Trophoblast cell (in vitro differentiated cells and primary cell): ENCODE measurements at regions not wholly inside any gene's neighbourhood (a gene's known extent, or its start where the extent isn't known, plus 50 kb on each side); places are given as distances from the start of the nearest gene placed in this dataset.
"Not testable (repeated sequence)": the region's sequence is repeated elsewhere in the genome, so short reads cannot be mapped to it uniquely, and the experiment has no call there.

ENCODE experiments used
- DNase-seq, 2 donors: peaks; one replicate each; pipeline ENCODE4 v3.0.0-alpha.2; 2016
- H2AFZ ChIP-seq: 2 replicates; pipeline ENCODE4 v1.6.1; 2013; ENCODE audit warnings: low read length, moderate library complexity, mild to moderate bottlenecking; ENCODE audit not compliant: insufficient read depth, poor library complexity
- H2AK5ac ChIP-seq: 2 replicates; pipeline ENCODE4 v1.6.1; 2013; ENCODE audit warnings: mild to moderate bottlenecking, low read length
- H2BK120ac ChIP-seq: 2 replicates; pipeline ENCODE4 v1.6.1; 2013; ENCODE audit warnings: low read length, mild to moderate bottlenecking, moderate library complexity; ENCODE audit not compliant: insufficient read depth, poor library complexity
- H2BK12ac ChIP-seq: 2 replicates; pipeline ENCODE4 v1.6.1; 2013; ENCODE audit warnings: mild to moderate bottlenecking, low read length, moderate library complexity
- H2BK5ac ChIP-seq: 2 replicates; pipeline ENCODE4 v1.6.1; 2013; ENCODE audit warnings: low read length, low read depth, moderate library complexity, mild to moderate bottlenecking; ENCODE audit not compliant: poor library complexity
- H3K14ac ChIP-seq: 2 replicates; pipeline ENCODE4 v1.6.1; 2013; ENCODE audit warnings: mild to moderate bottlenecking, low read length
- H3K18ac ChIP-seq: 2 replicates; pipeline ENCODE4 v1.6.1; 2013; ENCODE audit warnings: mild to moderate bottlenecking, low read length
- H3K23ac ChIP-seq: 2 replicates; pipeline ENCODE4 v1.6.1; 2013; ENCODE audit warnings: low read length
- H3K27ac ChIP-seq: 2 replicates; pipeline ENCODE4 v1.5.1; 2013; ENCODE audit warnings: low read depth, mild to moderate bottlenecking, inconsistent platforms, low read length, moderate library complexity
- H3K27me3 ChIP-seq: 2 replicates; pipeline ENCODE4 v1.6.1; 2013; ENCODE audit warnings: inconsistent platforms, mild to moderate bottlenecking, low read length, moderate library complexity; ENCODE audit not compliant: insufficient read depth
- H3K36me3 ChIP-seq, 2 experiments: 1 replicate in 1 of 2; 2 replicates in 1 of 2; pipeline ENCODE4 v1.6.1; 2013; ENCODE audit warnings: low read length in 2 of 2, mild to moderate bottlenecking in 2 of 2, moderate library complexity in 1 of 2; ENCODE audit not compliant: insufficient read depth in 2 of 2, control insufficient read depth in 1 of 2
- H3K4ac ChIP-seq: 2 replicates; pipeline ENCODE4 v1.6.1; 2013; ENCODE audit warnings: low read depth, mild to moderate bottlenecking, low read length, moderate library complexity
- H3K4me1 ChIP-seq, 2 experiments: 1 replicate in 1 of 2; 2 replicates in 1 of 2; pipeline ENCODE4 v1.6.1; 2013; ENCODE audit warnings: low read length in 2 of 2, mild to moderate bottlenecking in 2 of 2, moderate library complexity in 1 of 2; ENCODE audit not compliant: insufficient read depth in 2 of 2, control insufficient read depth in 1 of 2
- H3K4me2 ChIP-seq: 2 replicates; pipeline ENCODE4 v1.6.1; 2013; ENCODE audit warnings: inconsistent platforms, mild to moderate bottlenecking, low read length, moderate library complexity
- H3K4me3 ChIP-seq: 2 replicates; pipeline ENCODE4 v1.5.1; 2013; ENCODE audit warnings: mild to moderate bottlenecking, low read depth, low read length, inconsistent platforms
- H3K79me1 ChIP-seq: one replicate; pipeline ENCODE4 v1.6.1; 2013; ENCODE audit warnings: low read length
- H3K79me2 ChIP-seq: 2 replicates; pipeline ENCODE4 v1.6.1; 2013; ENCODE audit warnings: low read length, mild to moderate bottlenecking; ENCODE audit not compliant: control insufficient read depth, insufficient read depth, poor library complexity
- H3K9ac ChIP-seq: 2 replicates; pipeline ENCODE4 v1.6.1; 2013; ENCODE audit warnings: mild to moderate bottlenecking, low read length
- H3K9me3 ChIP-seq: 2 replicates; pipeline ENCODE4 v1.6.1; 2013; ENCODE audit warnings: low read depth, mild to moderate bottlenecking, control low read depth, inconsistent platforms, low read length; ENCODE audit not compliant: insufficient read depth
- H4K12ac ChIP-seq: 2 replicates; pipeline ENCODE4 v1.6.1; 2013; ENCODE audit warnings: low read depth, mild to moderate bottlenecking, low read length, moderate library complexity
- H4K8ac ChIP-seq: 2 replicates; pipeline ENCODE4 v1.6.1; 2013; ENCODE audit warnings: low read depth, mild to moderate bottlenecking, low read length, moderate library complexity
- H4K91ac ChIP-seq: one replicate; pipeline ENCODE4 v1.6.1; 2013; ENCODE audit warnings: low read depth, mild to moderate bottlenecking, low read length, moderate library complexity
- WGBS: extraction: QIAGEN DNeasy Blood & Tissue Kit; methylation state at CpG from one replicate; pipeline ENCODE4 v1.1.7; 2013; ENCODE audit warnings: missing lambda C conversion rate; ENCODE audit not compliant: insufficient read length, insufficient coverage; ENCODE audit errors: extremely low coverage; 5-methylcytosine and 5-hydroxymethylcytosine counted together

DNA sequence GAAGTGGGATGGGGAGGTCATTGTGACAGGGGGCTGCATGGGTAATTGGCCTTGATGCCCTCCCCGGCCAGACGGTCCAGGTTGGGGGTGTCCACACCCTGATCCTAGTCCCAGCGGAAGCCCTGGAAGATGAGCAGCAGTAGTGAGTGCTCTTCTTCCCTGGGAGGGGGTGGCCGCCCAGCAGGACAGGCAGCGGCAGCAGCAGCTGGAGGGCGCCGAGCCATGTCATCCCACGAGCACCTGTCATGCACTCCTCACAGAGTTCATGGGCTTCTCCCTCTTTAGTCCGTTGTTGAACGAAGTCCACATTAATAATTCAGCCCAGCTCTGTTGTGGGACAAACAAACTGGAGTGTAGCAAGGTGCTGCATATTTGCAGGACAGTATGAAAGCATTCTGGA, 81.2 kb upstream of the FAM90A1 start:
- not testable (repeated sequence) for H3K4me2 ChIP-seq, H4K91ac ChIP-seq, H3K4me3 ChIP-seq, H3K14ac ChIP-seq, H3K18ac ChIP-seq, H3K79me1 ChIP-seq, H2BK120ac ChIP-seq, H3K4me1 ChIP-seq, H3K27ac ChIP-seq, H3K9me3 ChIP-seq, H4K12ac ChIP-seq, H3K36me3 ChIP-seq, DNase-seq, H3K27me3 ChIP-seq, H2AK5ac ChIP-seq, H2AFZ ChIP-seq, H4K8ac ChIP-seq, H3K23ac ChIP-seq, H3K9ac ChIP-seq, H3K79me2 ChIP-seq, H2BK12ac ChIP-seq, H2BK5ac ChIP-seq, H3K4ac ChIP-seq
- no CpG with 5 or more reads among the region's 10 CpGs for WGBS

DNA sequence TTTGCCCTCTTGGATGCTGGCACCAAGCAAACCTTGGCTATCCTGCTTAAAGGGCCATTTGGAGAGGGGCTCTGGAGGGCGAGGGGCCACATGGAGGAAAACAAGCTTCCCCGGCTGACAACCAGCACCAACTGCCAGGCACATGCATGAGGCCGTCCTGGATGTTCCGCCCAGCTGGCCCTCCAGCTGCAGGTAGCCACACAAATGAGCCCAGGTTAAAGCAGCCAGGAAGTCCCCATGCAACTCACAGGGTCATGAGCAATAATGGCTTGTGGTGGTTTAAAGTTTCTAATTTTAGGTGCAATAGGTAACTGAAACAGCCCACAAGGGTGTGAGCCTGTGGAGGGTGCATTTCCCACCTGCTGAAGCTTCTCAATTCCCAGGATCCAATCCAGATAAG, 88.6 kb upstream of the FAM90A1 start:
- H3K4me1 ChIP-seq, H3K4me3 ChIP-seq, H3K18ac ChIP-seq, H3K4me2 ChIP-seq, H3K23ac ChIP-seq, H2AFZ ChIP-seq, H2BK5ac ChIP-seq, H3K79me2 ChIP-seq, H2AK5ac ChIP-seq, DNase-seq, H3K79me1 ChIP-seq, H4K91ac ChIP-seq, H3K9ac ChIP-seq, H2BK12ac ChIP-seq, H3K27me3 ChIP-seq, H4K8ac ChIP-seq, H3K4ac ChIP-seq, H3K36me3 ChIP-seq, H2BK120ac ChIP-seq, H3K14ac ChIP-seq, H4K12ac ChIP-seq, H3K27ac ChIP-seq, H3K9me3 ChIP-seq: not testable (repeated sequence)
- no CpG with 5 or more reads among the region's 4 CpGs for WGBS

DNA sequence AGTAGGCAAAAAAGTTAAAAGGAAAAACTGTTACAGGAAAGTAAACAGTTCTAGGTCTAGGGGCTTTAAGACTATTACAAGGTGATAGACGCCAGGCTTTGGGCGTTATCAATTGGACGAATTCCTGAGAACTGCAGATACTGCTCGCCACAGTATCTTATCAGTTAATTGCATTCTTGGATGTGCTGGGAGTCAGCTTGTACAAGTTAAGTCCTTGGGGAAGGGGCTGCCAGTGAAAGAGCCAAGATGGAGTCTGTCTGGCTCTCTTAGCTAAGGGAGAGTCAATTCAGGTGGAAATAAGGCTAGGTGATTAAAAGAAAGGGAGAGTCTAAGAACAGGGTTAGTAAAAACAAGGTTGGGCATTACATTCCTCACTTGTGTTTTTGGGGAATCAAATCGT, 90.3 kb upstream of the FAM90A1 start:
- DNase-seq, result peak in 1 of 2 donors; percentile 11
- H2BK5ac ChIP-seq, H3K14ac ChIP-seq, H3K36me3 ChIP-seq, H3K4me3 ChIP-seq, H3K27ac ChIP-seq, H4K91ac ChIP-seq, H3K79me2 ChIP-seq, H3K23ac ChIP-seq, H2BK120ac ChIP-seq, H3K9me3 ChIP-seq, H2AK5ac ChIP-seq, H3K79me1 ChIP-seq, H3K18ac ChIP-seq, H3K4ac ChIP-seq, H3K4me2 ChIP-seq, H2BK12ac ChIP-seq, H3K27me3 ChIP-seq, H4K12ac ChIP-seq, H3K4me1 ChIP-seq, H2AFZ ChIP-seq, H3K9ac ChIP-seq, H4K8ac ChIP-seq: not testable (repeated sequence)
- no CpG with 5 or more reads among the region's 5 CpGs for WGBS

DNA sequence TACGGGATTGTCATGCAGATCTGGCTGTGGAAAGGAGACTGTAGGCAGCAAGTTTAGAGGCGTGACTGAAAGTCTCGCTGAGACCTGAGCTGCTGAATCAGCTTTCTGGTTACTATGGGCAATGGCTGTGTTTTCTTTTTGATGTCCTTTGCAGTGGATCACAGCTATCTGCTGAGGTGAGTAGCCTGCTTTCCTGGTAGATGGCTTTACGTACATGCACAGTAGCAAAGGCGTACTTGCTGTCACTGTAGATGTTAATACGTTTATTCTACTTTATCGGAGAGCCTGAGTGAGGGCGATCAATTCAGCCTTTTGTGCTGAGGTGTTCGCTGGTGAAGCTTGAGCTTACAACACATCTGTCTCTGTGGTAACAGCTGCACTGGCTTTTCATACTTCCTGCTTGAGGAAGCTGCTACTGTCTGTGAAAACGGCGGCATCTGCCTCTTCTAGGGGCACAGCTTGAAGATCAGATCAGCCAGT, 92.9 kb upstream of the FAM90A1 start:
- H4K12ac ChIP-seq, H4K91ac ChIP-seq: not testable (repeated sequence)
- WGBS, result no CpG with 5 or more reads among the region's 11 CpGs

More for the DNA sequence above, 92.9 kb upstream of the FAM90A1 start:
- not testable (repeated sequence) for H3K9ac ChIP-seq, H2AFZ ChIP-seq, H3K36me3 ChIP-seq, DNase-seq, H3K27ac ChIP-seq, H3K14ac ChIP-seq, H2AK5ac ChIP-seq, H3K4me1 ChIP-seq, H4K8ac ChIP-seq, H3K4me3 ChIP-seq, H3K4me2 ChIP-seq, H3K18ac ChIP-seq, H3K4ac ChIP-seq, H3K9me3 ChIP-seq, H3K79me1 ChIP-seq, H3K79me2 ChIP-seq, H2BK5ac ChIP-seq, H2BK120ac ChIP-seq, H2BK12ac ChIP-seq, H3K27me3 ChIP-seq, H3K23ac ChIP-seq
